DMS153 treated with DMSO at 0.1 percent for 48 hours (cell line): ENCODE measurements at regions not wholly inside any gene's neighbourhood (a gene's known extent, or its start where the extent isn't known, plus 50 kb on each side); places are given as distances from the start of the nearest gene placed in this dataset.
"Not testable (repeated sequence)": the region's sequence is repeated elsewhere in the genome, so short reads cannot be mapped to it uniquely, and the experiment has no call there.

Source experiments
- DNase-seq: peaks from one replicate; lab custom pipeline; 2025; ENCODE audit not compliant: unreplicated experiment; lab: John Stamatoyannopoulos, UW

GRCh38 chr5:143947313-143947712 lies 135.4 kb downstream of the HMHB1 start:
- DNase-seq: no peak

- DNase-seq: no peak
Measured at GRCh38 chr5:143952809-143953208, 140.8 kb downstream of the HMHB1 start.

- DNase-seq: no peak
Measured at GRCh38 chr5:143953851-143954250, 141.9 kb downstream of the HMHB1 start.

- no peak for DNase-seq
Measured at GRCh38 chr5:143955141-143955540, 143.2 kb downstream of the HMHB1 start.

- no peak for DNase-seq
Measured at GRCh38 chr5:143957455-143957854, 145.5 kb downstream of the HMHB1 start.

GRCh38 chr5:143962201-143962600 lies 150.2 kb downstream of the HMHB1 start:
- no peak for DNase-seq

- no peak for DNase-seq
Measured at GRCh38 chr5:143964919-143965318, 153.0 kb downstream of the HMHB1 start.

- DNase-seq: no peak
Measured at GRCh38 chr5:143966280-143966679, 154.3 kb downstream of the HMHB1 start.

GRCh38 chr5:143968071-143968878 lies 156.3 kb downstream of the HMHB1 start:
- peak; percentile 34 for DNase-seq

- no peak for DNase-seq
Measured at GRCh38 chr5:143970159-143970558, 158.2 kb downstream of the HMHB1 start.

GRCh38 chr5:143972068-143972467 lies 160.1 kb downstream of the HMHB1 start:
- no peak for DNase-seq

GRCh38 chr5:143976055-143976454 lies 164.1 kb downstream of the HMHB1 start:
- DNase-seq: no peak

GRCh38 chr5:143977891-143978461 lies 166.0 kb downstream of the HMHB1 start:
- no peak for DNase-seq

GRCh38 chr5:143979044-143979690 lies 167.2 kb downstream of the HMHB1 start:
- no peak for DNase-seq

GRCh38 chr5:143980506-143980905 lies 168.5 kb downstream of the HMHB1 start:
- DNase-seq: no peak

- not testable (repeated sequence) for DNase-seq
Measured at GRCh38 chr5:143982957-143983356, 171.0 kb downstream of the HMHB1 start.

GRCh38 chr5:143985832-143986515 lies 174.0 kb downstream of the HMHB1 start:
- DNase-seq: no peak

GRCh38 chr5:143986516-143987212 lies 174.7 kb downstream of the HMHB1 start:
- no peak for DNase-seq

- DNase-seq: no peak
Measured at GRCh38 chr5:143987264-143987663, 175.3 kb downstream of the HMHB1 start.

GRCh38 chr5:143987751-143988560 lies 176.0 kb downstream of the HMHB1 start:
- DNase-seq: no peak
